ENCODE measurements at regions not wholly inside any gene's neighbourhood (a gene's known extent, or its start where the extent isn't known, plus 50 kb on each side); places are given as distances from the start of the nearest gene placed in this dataset.

DNA sequence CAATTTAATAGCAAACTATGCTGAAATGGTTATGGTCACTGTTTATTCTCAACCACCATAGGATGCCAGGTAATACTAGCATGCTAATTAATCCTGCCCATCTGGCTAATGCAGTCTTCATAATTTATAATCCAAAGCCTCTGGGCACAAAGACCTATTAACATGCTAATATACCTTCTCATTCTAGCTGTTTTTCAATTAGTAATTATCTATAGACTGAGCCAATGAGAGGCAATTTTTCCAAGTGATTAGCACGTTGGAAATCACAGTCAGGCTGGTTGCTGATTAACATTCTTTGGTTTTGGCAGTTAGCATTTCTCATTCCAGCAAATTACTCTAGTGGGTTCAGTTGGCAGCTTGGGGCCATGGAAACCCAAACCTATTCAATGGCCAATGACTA, 357.2 kb downstream of the SEC23A start:
- TF ChIP-seq GATA3 (IDR thresholded peaks at IDR 0.05; ENCODE audit: low read depth, low read length) (no peak), GATA2 (IDR thresholded peaks at IDR 0.05; ENCODE audit: low read depth, low read length) (no peak)

Measured in SH-SY5Y (cell line).